Fibroblast of mammary gland (primary cell): ENCODE measurements at regions not wholly inside any gene's neighbourhood (a gene's known extent, or its start where the extent isn't known, plus 50 kb on each side); places are given as distances from the start of the nearest gene placed in this dataset.
A peak's percentile ranks its signal among the peaks of the same experiment; 100 is the strongest.

Source experiments
- DNase-seq: peaks from one replicate; pipeline ENCODE4 v3.0.0-alpha.2; 2010; ENCODE audit warnings: low read depth
- H3K4me3 ChIP-seq: 2 replicates; pipeline ENCODE4 v1.5.1; 2011; ENCODE audit warnings: low read depth, mild to moderate bottlenecking, low read length, moderate library complexity; ENCODE audit not compliant: control insufficient read depth
- CTCF ChIP-seq: conservative IDR thresholded peaks from 2 replicates; pipeline ENCODE4 v1.5.1; 2011; ENCODE audit warnings: low read depth, low read length, inconsistent platforms; ENCODE audit not compliant: control insufficient read depth, insufficient read depth

- peak; percentile 81 for DNase-seq
- no peak for TF ChIP-seq CTCF
- no peak overlapping the region for H3K4me3 ChIP-seq
These were observed 138.1 kb downstream of the TBXT start for GRCh38 chr6:166029506-166029905.

- H3K4me3 ChIP-seq, result no peak overlapping the region
- TF ChIP-seq CTCF, result no peak
- peak; percentile 55 for DNase-seq
These were observed 139.9 kb downstream of the TBXT start for GRCh38 chr6:166027761-166028160.

- DNase-seq, result peak; percentile 27
- no peak overlapping the region for H3K4me3 ChIP-seq
- no peak for TF ChIP-seq CTCF
These were observed 141.0 kb downstream of the TBXT start for GRCh38 chr6:166026586-166027126.

- TF ChIP-seq CTCF, result no peak
- DNase-seq, result peak; percentile 71
- no peak overlapping the region for H3K4me3 ChIP-seq
These were observed 142.3 kb downstream of the TBXT start for GRCh38 chr6:166025149-166025898.

- DNase-seq, result no peak
- H3K4me3 ChIP-seq, result no peak overlapping the region
- no peak for TF ChIP-seq CTCF
These were observed 143.4 kb downstream of the TBXT start for GRCh38 chr6:166024252-166024651.

- DNase-seq, result no peak
- TF ChIP-seq CTCF, result no peak
- no peak overlapping the region for H3K4me3 ChIP-seq
These were observed 144.2 kb downstream of the TBXT start for GRCh38 chr6:166023273-166023989.
